Liver (tissue), 8 donors: ENCODE measurements at regions not wholly inside any gene's neighbourhood (a gene's known extent, or its start where the extent isn't known, plus 50 kb on each side); places are given as distances from the start of the nearest gene placed in this dataset.

Source experiments
- DNase-seq: peaks from one replicate; pipeline ENCODE4 v3.0.0-alpha.2; 2017; ENCODE audit warnings: low spot score
- H3K27ac ChIP-seq, 2 donors: one replicate each; pipeline ENCODE4 v1.7.0; 2013; ENCODE audit warnings: inconsistent platforms in 2 of 2, low read length in 2 of 2, control low read depth in 1 of 2, low read depth in 1 of 2, mild to moderate bottlenecking in 1 of 2
- H3K27me3 ChIP-seq, 4 donors: one replicate each; pipeline versions ENCODE4 v1.6.1 to v1.7.0; 2013; ENCODE audit warnings: low read length in 3 of 4, inconsistent platforms in 1 of 4, mild to moderate bottlenecking in 1 of 4, moderate library complexity in 1 of 4; ENCODE audit not compliant: control insufficient read depth in 4 of 4, insufficient read depth in 4 of 4
- H3K36me3 ChIP-seq, 4 donors: one replicate each; pipeline versions ENCODE4 v1.6.1 to v1.7.0; 2013; ENCODE audit warnings: low read length in 3 of 4, mild to moderate bottlenecking in 3 of 4, low read depth in 1 of 4, moderate library complexity in 1 of 4; ENCODE audit not compliant: control insufficient read depth in 4 of 4, insufficient read depth in 3 of 4
- H3K4me1 ChIP-seq, 4 donors: one replicate each; pipeline versions ENCODE4 v1.6.1 to v1.7.0; 2013; ENCODE audit warnings: low read length in 3 of 4, mild to moderate bottlenecking in 3 of 4, moderate library complexity in 1 of 4; ENCODE audit not compliant: control insufficient read depth in 4 of 4, insufficient read depth in 4 of 4
- H3K4me3 ChIP-seq, 3 donors: one replicate each; pipeline versions ENCODE4 v1.6.1 to v1.7.0; 2013; ENCODE audit warnings: low read length in 3 of 3, control low read depth in 1 of 3, low read depth in 1 of 3, mild to moderate bottlenecking in 1 of 3
- H3K9ac ChIP-seq, 2 donors: one replicate each; pipeline ENCODE4 v1.7.0; 2013; ENCODE audit warnings: low read length in 2 of 2, mild to moderate bottlenecking in 2 of 2, moderate library complexity in 2 of 2, control low read depth in 1 of 2, low read depth in 1 of 2
- H3K9me3 ChIP-seq, 4 donors: one replicate each; pipeline versions ENCODE4 v1.6.1 to v1.7.0; 2013; ENCODE audit warnings: low read length in 3 of 4; ENCODE audit not compliant: control insufficient read depth in 4 of 4
- ATF3 ChIP-seq: IDR thresholded peaks from 2 replicates; pipeline ENCODE4 v1.6.1; 2016; ENCODE audit warnings: antibody characterized with exemption
- CTCF ChIP-seq: fragments of 150-350 bp; IDR thresholded peaks from 2 replicates; pipeline ENCODE4 v1.5.1; 2017; ENCODE audit warnings: improper control_type of control experiment, low read depth, low read length; ENCODE audit not compliant: missing input control
- EGR1 ChIP-seq, 2 donors: IDR thresholded peaks; 2 replicates each; pipeline ENCODE4 v1.6.1; 2016 to 2018; ENCODE audit warnings: antibody characterized with exemption in 2 of 2, low read depth in 2 of 2
- FOXA1 ChIP-seq: IDR thresholded peaks from 2 replicates; pipeline ENCODE4 v1.6.1; 2016; ENCODE audit warnings: antibody characterized with exemption
- FOXA2 ChIP-seq: IDR thresholded peaks from 2 replicates; pipeline ENCODE4 v1.6.1; 2016; ENCODE audit warnings: antibody characterized with exemption
- GABPA ChIP-seq, 2 donors: IDR thresholded peaks in 1 of 2; conservative IDR thresholded peaks in 1 of 2; 2 replicates each; pipeline ENCODE4 v1.6.1; 2016; ENCODE audit warnings: antibody characterized with exemption in 2 of 2, mild to moderate bottlenecking in 1 of 2, moderate library complexity in 1 of 2
- HNF4A ChIP-seq, 2 donors: conservative IDR thresholded peaks; 2 replicates each; pipeline ENCODE4 v1.6.1; 2016; ENCODE audit warnings: antibody characterized with exemption in 2 of 2, mild to moderate bottlenecking in 2 of 2
- HNF4G ChIP-seq: IDR thresholded peaks from 2 replicates; pipeline ENCODE4 v1.6.1; 2016; ENCODE audit warnings: antibody characterized with exemption
- JUND ChIP-seq, 2 donors: IDR thresholded peaks; 2 replicates each; pipeline ENCODE4 v1.6.1; 2016; ENCODE audit warnings: antibody characterized with exemption in 2 of 2
- MAX ChIP-seq: IDR thresholded peaks from 2 replicates; pipeline ENCODE4 v1.6.1; 2016; ENCODE audit warnings: antibody characterized with exemption
- NR2F2 ChIP-seq: IDR thresholded peaks from 2 replicates; pipeline ENCODE4 v1.6.1; 2016; ENCODE audit warnings: antibody characterized with exemption
- RAD21 ChIP-seq, 2 donors: IDR thresholded peaks; 2 replicates each; pipeline ENCODE4 v1.6.1; 2016; ENCODE audit warnings: antibody characterized with exemption in 2 of 2, mild to moderate bottlenecking in 2 of 2
- REST ChIP-seq: IDR thresholded peaks from 2 replicates; pipeline ENCODE4 v1.6.1; 2016; ENCODE audit warnings: antibody characterized with exemption, mild to moderate bottlenecking
- RXRA ChIP-seq, 2 donors: IDR thresholded peaks; 2 replicates each; pipeline ENCODE4 v1.6.1; 2017 to 2018; ENCODE audit warnings: antibody characterized with exemption in 2 of 2, mild to moderate bottlenecking in 1 of 2
- SP1 ChIP-seq: IDR thresholded peaks from 2 replicates; pipeline ENCODE4 v1.6.1; 2018; ENCODE audit warnings: antibody characterized with exemption, mild to moderate bottlenecking
- TAF1 ChIP-seq: conservative IDR thresholded peaks from 2 replicates; pipeline ENCODE4 v1.6.1; 2016; ENCODE audit warnings: antibody characterized with exemption, mild to moderate bottlenecking
- YY1 ChIP-seq: IDR thresholded peaks from 2 replicates; pipeline ENCODE4 v1.6.1; 2016; ENCODE audit warnings: antibody characterized with exemption, mild to moderate bottlenecking
- ZBTB33 ChIP-seq: IDR thresholded peaks from 2 replicates; pipeline ENCODE4 v1.6.1; 2016; ENCODE audit warnings: antibody characterized with exemption
- WGBS: extraction: QIAGEN DNeasy Blood & Tissue Kit; methylation state at CpG from one replicate; pipeline ENCODE4 v1.1.7; 2013; 5-methylcytosine and 5-hydroxymethylcytosine counted together
- donor health status: healthy.
- donor health status: healthy.
- donor health status: healthy.
- donor health status: healthy.
- donor health status: healthy.

GRCh38 chr18:78573773-78574172 is 405.8 kb upstream of the SALL3 start:
- H3K27me3 ChIP-seq = no peaks in the 10 kb centered on the region
- peaks cover 0 to 11% (median 9%) of the 10 kb centered on the region in 4 donors for H3K9me3 ChIP-seq
- H3K9ac ChIP-seq = no peak overlapping the region
- DNase-seq = no peak
- no peaks in the 10 kb centered on the region for H3K36me3 ChIP-seq
- no peak overlapping the region for H3K4me3 ChIP-seq
- H3K4me1 ChIP-seq = no peaks in the 10 kb centered on the region
- TF ChIP-seq SP1 = no peak
- TF ChIP-seq GABPA (IDR thresholded peaks at IDR 0.05 in 1 of 2, conservative IDR thresholded peaks at IDR 0.05 in 1 of 2) = no peak
- TF ChIP-seq RAD21 (IDR thresholded peaks at IDR 0.05) = no peak
- TF ChIP-seq ZBTB33 = no peak
- TF ChIP-seq MAX = no peak
- no peak for TF ChIP-seq HNF4G
- no peak for TF ChIP-seq JUND (IDR thresholded peaks at IDR 0.05)
- no peak for TF ChIP-seq CTCF
- no peak for TF ChIP-seq NR2F2
- TF ChIP-seq HNF4A (conservative IDR thresholded peaks at IDR 0.05) = no peak
- no peak for TF ChIP-seq TAF1
- TF ChIP-seq REST = no peak
- no peak for TF ChIP-seq EGR1 (IDR thresholded peaks at IDR 0.05; ENCODE audit: low read depth in 2 of 2)
- no peak for TF ChIP-seq FOXA1
- no peak for TF ChIP-seq ATF3
- no peak overlapping the region for H3K27ac ChIP-seq

- H3K36me3 ChIP-seq = no peaks in the 10 kb centered on the region
- peaks cover 0 to 4% (median 0%) of the 10 kb centered on the region in 4 donors for H3K27me3 ChIP-seq
- peaks cover 0 to 13% (median 10%) of the 10 kb centered on the region in 4 donors for H3K9me3 ChIP-seq
- H3K9ac ChIP-seq = no peak overlapping the region
- H3K27ac ChIP-seq = no peak overlapping the region
- H3K4me1 ChIP-seq = no peaks in the 10 kb centered on the region
- H3K4me3 ChIP-seq = no peak overlapping the region
- 79% methylated on average over 11 of the region's 11 CpGs for WGBS
- peak; percentile 13 for DNase-seq
- TF ChIP-seq CTCF (no peak), SP1 (no peak), RAD21 (IDR thresholded peaks at IDR 0.05) (no peak), YY1 (no peak), RXRA (IDR thresholded peaks at IDR 0.05) (no peak), FOXA1 (no peak), GABPA (IDR thresholded peaks at IDR 0.05 in 1 of 2, conservative IDR thresholded peaks at IDR 0.05 in 1 of 2) (no peak), NR2F2 (no peak), MAX (no peak), TAF1 (no peak), ATF3 (no peak), HNF4A (conservative IDR thresholded peaks at IDR 0.05) (no peak), FOXA2 (no peak)
Measured at GRCh38 chr18:78576967-78577366, 402.7 kb upstream of the SALL3 start.
